ENCODE measurements at regions not wholly inside any gene's neighbourhood (a gene's known extent, or its start where the extent isn't known, plus 50 kb on each side); places are given as distances from the start of the nearest gene placed in this dataset.

GRCh38 chr3:144947895-144948294 is 976.3 kb downstream of the DIPK2A start:
- no peak for TF ChIP-seq POLR2A (IDR thresholded peaks at IDR 0.05)
- TF ChIP-seq CTCF (IDR thresholded peaks at IDR 0.05) = no peak
- no peak for TF ChIP-seq POLR2AphosphoS5 (IDR thresholded peaks at IDR 0.05)
